ENCODE measurements at regions not wholly inside any gene's neighbourhood (a gene's known extent, or its start where the extent isn't known, plus 50 kb on each side); places are given as distances from the start of the nearest gene placed in this dataset.
"Not testable (repeated sequence)": the region's sequence is repeated elsewhere in the genome, so short reads cannot be mapped to it uniquely, and the experiment has no call there.

- TF ChIP-seq POLR2A, CTCF (IDR thresholded peaks at IDR 0.05): not testable (repeated sequence)
Measured at GRCh38 chr5:99470636-99471035, 541.8 kb upstream of the CHD1 start.
